GM10248 (cell line): ENCODE measurements at regions not wholly inside any gene's neighbourhood (a gene's known extent, or its start where the extent isn't known, plus 50 kb on each side); places are given as distances from the start of the nearest gene placed in this dataset.
"Not testable (repeated sequence)": the region's sequence is repeated elsewhere in the genome, so short reads cannot be mapped to it uniquely, and the experiment has no call there.

Experiments
- CTCF ChIA-PET: fragments of 300-600 bp; sonication (Branson Sonifier 250); formaldehyde crosslinking; extraction: SDS; loops from one replicate; lab custom pipeline; 2021; ENCODE audit warnings: antibody characterized with exemption; lab: Yijun Ruan, JAX
- POLR2A ChIA-PET: fragments of 350-650 bp; sonication (Branson Sonifier 250); formaldehyde crosslinking; extraction: SDS; loops from one replicate; lab custom pipeline; 2020; ENCODE audit warnings: antibody characterized with exemption; lab: Yijun Ruan, JAX
- DNase-seq: peaks from one replicate; pipeline ENCODE4 v3.0.0; 2012; ENCODE audit errors: extremely low spot score
- CTCF ChIP-seq: IDR thresholded peaks from 2 replicates; pipeline ENCODE4 v1.5.1; 2012; ENCODE audit warnings: mild to moderate bottlenecking, low read depth; ENCODE audit errors: extremely low read depth, missing control alignments, control extremely low read depth

- CTCF ChIA-PET, result no interaction called here
- TF ChIP-seq CTCF, result no peak
Measured at GRCh38 chr7:7014827-7015595, 167.3 kb upstream of the C1GALT1 start.

GRCh38 chr7:7017707-7018280, 164.6 kb upstream of the C1GALT1 start:
- POLR2A ChIA-PET, result no interaction called here
- CTCF ChIA-PET, result interaction anchor here (0.8 to 1.5 kb wide), 2 partner anchors 15 to 444 kb away, joined by 3 read pairs; no protein-coding TSS in a partner anchor
- no peak for DNase-seq
- TF ChIP-seq CTCF, result no peak

More at GRCh38 chr7:7014827-7015595, 167.3 kb upstream of the C1GALT1 start:
- POLR2A ChIA-PET, result no interaction called here
- DNase-seq, result no peak

- POLR2A ChIA-PET, result no interaction called here
- CTCF ChIA-PET, result interaction anchor here (0.8 to 1.5 kb wide), 2 partner anchors 15 to 444 kb away, joined by 3 read pairs; no protein-coding TSS in a partner anchor
- TF ChIP-seq CTCF, result no peak
- no peak for DNase-seq
Measured at GRCh38 chr7:7018290-7018689, 164.1 kb upstream of the C1GALT1 start.

- no peak for TF ChIP-seq CTCF
- CTCF ChIA-PET, result no interaction called here
- POLR2A ChIA-PET, result no interaction called here
- DNase-seq, result no peak
Measured at GRCh38 chr7:7032221-7032620, 150.1 kb upstream of the C1GALT1 start.

- no peak for TF ChIP-seq CTCF
- ChIA-PET CTCF (no interaction called here), POLR2A (no interaction called here)
- DNase-seq, result no peak
Measured at GRCh38 chr7:7035851-7036250, 146.5 kb upstream of the C1GALT1 start.

GRCh38 chr7:7042286-7042893, 140.0 kb upstream of the C1GALT1 start:
- CTCF ChIA-PET, result interaction anchor here (1.4 kb wide), 2 partner anchors 11 to 61 kb away, joined by 3 to 4 read pairs; no protein-coding TSS in a partner anchor
- DNase-seq, POLR2A ChIA-PET: not testable (repeated sequence)

GRCh38 chr7:7044806-7045205, 137.5 kb upstream of the C1GALT1 start:
- DNase-seq, result no peak
- ChIA-PET CTCF (no interaction called here), POLR2A (no interaction called here)
- no peak for TF ChIP-seq CTCF
